A673 (cell line): ENCODE measurements at regions not wholly inside any gene's neighbourhood (a gene's known extent, or its start where the extent isn't known, plus 50 kb on each side); places are given as distances from the start of the nearest gene placed in this dataset.

Source experiments
- BruUV-seq: library from RNA; stranded (reverse); fragments of 400-500 nt; replicated peaks from 2 replicates; lab custom pipeline; 2021; lab: Mats Ljungman, UMichigan
- CTCF ChIA-PET: fragments of 300-600 bp; sonication (Branson Sonifier 250); formaldehyde crosslinking; loops from one replicate; lab custom pipeline; 2022; ENCODE audit warnings: antibody characterized with exemption; lab: Charles Lee
- POLR2A ChIA-PET: fragments of 300-600 bp; sonication (Branson Sonifier 250); formaldehyde crosslinking; loops from one replicate; lab custom pipeline; 2022; ENCODE audit warnings: antibody characterized with exemption; ENCODE audit not compliant: low non-redundant PET; lab: Charles Lee
- DNase-seq: peaks from one replicate; pipeline ENCODE4 v3.0.0-alpha.2; 2015; ENCODE audit warnings: low spot score
- H3K27ac ChIP-seq: fragments of 200-600 bp; sonication (generic); 2 replicates; pipeline ENCODE4 v1.5.1; 2016; ENCODE audit warnings: mixed run types, low read depth, mild to moderate bottlenecking, mixed read lengths, antibody characterized with exemption, low read length; ENCODE audit not compliant: poor library complexity, severe bottlenecking
- H3K27me3 ChIP-seq: fragments of 200-600 bp; sonication (generic); replicated peaks from 2 replicates; pipeline ENCODE4 v1.6.1; 2017; ENCODE audit warnings: mixed run types, low read depth, mild to moderate bottlenecking, mixed read lengths, antibody characterized with exemption, low read length; ENCODE audit not compliant: insufficient read depth, poor library complexity
- H3K36me3 ChIP-seq: fragments of 200-600 bp; sonication (generic); 2 replicates; pipeline ENCODE4 v1.6.1; 2016; ENCODE audit warnings: mixed run types, mild to moderate bottlenecking, mixed read lengths, antibody characterized with exemption, low read length; ENCODE audit not compliant: insufficient read depth, poor library complexity, severe bottlenecking
- H3K4me1 ChIP-seq: fragments of 200-600 bp; sonication (generic); 2 replicates; pipeline ENCODE4 v1.6.1; 2017; ENCODE audit warnings: mixed run types, mild to moderate bottlenecking, mixed read lengths, antibody characterized with exemption, low read length; ENCODE audit not compliant: insufficient read depth, poor library complexity, severe bottlenecking
- H3K4me3 ChIP-seq: fragments of 200-600 bp; sonication (generic); 2 replicates; pipeline ENCODE4 v1.5.1; 2016; ENCODE audit warnings: low read depth, mixed run types, mild to moderate bottlenecking, mixed read lengths, low read length; ENCODE audit not compliant: poor library complexity, severe bottlenecking
- H3K9me3 ChIP-seq: fragments of 200-600 bp; sonication (generic); 2 replicates; pipeline ENCODE4 v1.6.1; 2016; ENCODE audit warnings: mixed run types, low read depth, mild to moderate bottlenecking, mixed read lengths, antibody characterized with exemption, low read length; ENCODE audit not compliant: poor library complexity, severe bottlenecking
- EZH2 ChIP-seq: fragments of 200-600 bp; sonication (generic); IDR thresholded peaks from 2 replicates; pipeline ENCODE4 v1.6.1; 2017; ENCODE audit warnings: borderline replicate concordance, low read depth, mild to moderate bottlenecking, mixed read lengths, antibody characterized with exemption, low read length; ENCODE audit not compliant: poor library complexity, severe bottlenecking
- intact Hi-C: fragments of 100-400 bp; cut with micrococcal nuclease; formaldehyde crosslinking; loops from one replicate; pipeline ENCODE4 v1.10.0; 2022; ENCODE audit not compliant: unreplicated experiment
- TF ChIP-seq, protein P1 (sequence below): fragments of 300-800, 200-600 bp; sonication (generic); conservative IDR thresholded peaks from 2 replicates; pipeline ENCODE4 v1.5.1; 2017; ENCODE audit warnings: low read depth, mild to moderate bottlenecking, antibody characterized with exemption, low read length, moderate library complexity, mixed read lengths

DNA sequence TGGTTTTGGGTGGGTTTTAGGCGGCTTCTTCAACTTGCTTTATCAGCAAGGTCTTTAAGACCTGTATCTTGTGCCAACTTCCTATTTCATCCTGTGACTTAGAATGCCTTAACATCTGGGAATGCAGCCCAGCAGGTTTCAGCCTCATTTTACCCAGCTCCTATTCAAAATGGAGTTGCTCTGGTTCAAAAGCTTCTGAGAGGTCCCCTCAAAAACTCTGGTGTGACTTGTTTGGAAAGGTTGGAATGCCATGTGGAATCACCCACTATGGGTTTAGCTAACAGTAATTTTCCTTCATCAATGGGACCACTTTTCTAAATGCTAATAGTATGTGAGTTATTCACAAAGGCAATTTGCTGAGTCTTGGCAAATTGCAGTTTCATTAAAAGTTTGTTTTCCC, 509.4 kb upstream of the SMIM21 start:
- BruUV-seq: no TSS peak
- ChIA-PET POLR2A (no interaction called here), CTCF (no interaction called here)
- Histone ChIP-seq H3K36me3 (no peaks in the 10 kb centered on the region), H3K27ac (no peak overlapping the region), H3K9me3 (no peaks in the 10 kb centered on the region), H3K4me1 (no peaks in the 10 kb centered on the region), H3K4me3 (no peak overlapping the region), H3K27me3 (no peaks in the 10 kb centered on the region)
- intact Hi-C loops: no loop called here
- no peak for DNase-seq
- TF ChIP-seq EZH2: no peak
- TF ChIP-seq, protein P1, sequence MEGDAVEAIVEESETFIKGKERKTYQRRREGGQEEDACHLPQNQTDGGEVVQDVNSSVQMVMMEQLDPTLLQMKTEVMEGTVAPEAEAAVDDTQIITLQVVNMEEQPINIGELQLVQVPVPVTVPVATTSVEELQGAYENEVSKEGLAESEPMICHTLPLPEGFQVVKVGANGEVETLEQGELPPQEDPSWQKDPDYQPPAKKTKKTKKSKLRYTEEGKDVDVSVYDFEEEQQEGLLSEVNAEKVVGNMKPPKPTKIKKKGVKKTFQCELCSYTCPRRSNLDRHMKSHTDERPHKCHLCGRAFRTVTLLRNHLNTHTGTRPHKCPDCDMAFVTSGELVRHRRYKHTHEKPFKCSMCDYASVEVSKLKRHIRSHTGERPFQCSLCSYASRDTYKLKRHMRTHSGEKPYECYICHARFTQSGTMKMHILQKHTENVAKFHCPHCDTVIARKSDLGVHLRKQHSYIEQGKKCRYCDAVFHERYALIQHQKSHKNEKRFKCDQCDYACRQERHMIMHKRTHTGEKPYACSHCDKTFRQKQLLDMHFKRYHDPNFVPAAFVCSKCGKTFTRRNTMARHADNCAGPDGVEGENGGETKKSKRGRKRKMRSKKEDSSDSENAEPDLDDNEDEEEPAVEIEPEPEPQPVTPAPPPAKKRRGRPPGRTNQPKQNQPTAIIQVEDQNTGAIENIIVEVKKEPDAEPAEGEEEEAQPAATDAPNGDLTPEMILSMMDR: no peak

DNA sequence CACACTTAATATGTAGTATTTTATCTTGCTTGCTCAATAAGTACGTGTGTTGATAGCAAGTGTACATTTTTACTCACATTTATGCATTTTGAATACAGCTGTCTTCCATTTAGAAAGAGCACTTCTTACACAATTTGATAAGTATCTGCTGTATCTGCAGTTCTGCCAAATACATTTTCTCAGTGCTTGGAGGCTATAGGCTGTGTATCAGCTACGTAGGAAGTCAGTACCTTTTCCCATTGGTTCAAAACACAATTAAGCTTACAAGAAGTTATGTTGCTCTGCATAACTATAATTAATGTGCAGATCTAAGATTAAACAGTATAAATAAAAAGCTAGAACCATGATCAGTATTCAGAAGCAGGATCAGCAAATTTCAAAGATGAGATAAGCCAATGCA, 503.6 kb upstream of the SMIM21 start:
- no peak overlapping the region for H3K4me3 ChIP-seq
- no peak overlapping the region for H3K27ac ChIP-seq
- H3K27me3 ChIP-seq: no peaks in the 10 kb centered on the region
- intact Hi-C loops: no loop called here
- CTCF ChIA-PET: no interaction called here
- H3K9me3 ChIP-seq: no peaks in the 10 kb centered on the region
- no peak for DNase-seq
- H3K4me1 ChIP-seq: no peaks in the 10 kb centered on the region
- TF ChIP-seq EZH2: no peak
- TF ChIP-seq, protein P1: no peak
- POLR2A ChIA-PET: no interaction called here
- no TSS peak for BruUV-seq
- no peaks in the 10 kb centered on the region for H3K36me3 ChIP-seq

DNA sequence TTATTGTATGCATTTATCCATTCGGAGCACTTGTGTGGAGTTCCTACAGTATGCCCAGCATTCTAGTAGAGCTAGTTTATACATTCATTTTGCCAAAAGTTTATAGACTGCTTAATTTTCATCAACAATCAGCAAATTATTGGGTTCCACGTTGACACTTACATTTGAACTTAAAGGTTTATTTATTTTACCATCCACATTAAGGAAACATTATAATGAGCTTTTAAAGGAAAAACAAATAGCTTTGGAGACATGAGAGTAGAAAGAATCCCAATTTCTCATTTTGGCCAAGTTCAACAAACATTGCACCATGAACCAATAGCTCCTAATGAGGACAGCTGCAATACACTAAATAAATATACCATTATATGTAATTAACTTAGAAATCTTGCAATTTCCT, 501.2 kb upstream of the SMIM21 start:
- TF ChIP-seq EZH2: no peak
- TF ChIP-seq, protein P1: no peak
- Histone ChIP-seq H3K4me1 (no peaks in the 10 kb centered on the region), H3K27me3 (no peaks in the 10 kb centered on the region), H3K36me3 (no peaks in the 10 kb centered on the region), H3K27ac (no peak overlapping the region), H3K4me3 (no peak overlapping the region), H3K9me3 (no peaks in the 10 kb centered on the region)
- no peak for DNase-seq
- ChIA-PET CTCF (no interaction called here), POLR2A (no interaction called here)
- intact Hi-C loops: no loop called here
- no TSS peak for BruUV-seq
